ENCODE measurements at regions not wholly inside any gene's neighbourhood (a gene's known extent, or its start where the extent isn't known, plus 50 kb on each side); places are given as distances from the start of the nearest gene placed in this dataset.

DNA sequence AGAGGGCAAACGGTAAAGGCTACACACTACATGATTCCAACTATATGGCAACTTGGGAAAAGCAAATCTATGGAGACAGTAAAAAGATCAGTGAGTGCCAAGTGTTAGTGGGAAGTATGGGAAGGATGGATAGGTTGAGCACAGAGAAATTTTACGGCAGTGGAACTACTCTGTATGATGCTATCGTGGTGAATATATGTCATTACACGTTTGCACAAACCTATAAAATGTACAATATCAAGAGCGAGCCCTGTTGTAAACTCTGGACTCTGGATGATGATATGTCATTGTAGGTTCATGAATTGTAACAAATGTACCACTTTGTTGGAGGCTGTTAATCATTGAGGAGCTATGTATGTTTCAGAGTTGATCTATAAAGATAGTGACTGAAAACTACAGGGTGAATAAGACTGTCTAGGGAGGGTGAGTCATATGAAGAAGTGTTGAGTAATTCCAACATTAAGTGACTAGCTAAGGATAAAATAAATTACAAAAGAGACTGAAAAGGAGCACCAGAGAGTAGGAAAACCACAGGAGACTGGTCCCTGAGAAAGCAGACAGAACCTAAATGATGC lies 349.2 kb upstream of the LMO3 start:
- DNase-seq, result no peak

DNA sequence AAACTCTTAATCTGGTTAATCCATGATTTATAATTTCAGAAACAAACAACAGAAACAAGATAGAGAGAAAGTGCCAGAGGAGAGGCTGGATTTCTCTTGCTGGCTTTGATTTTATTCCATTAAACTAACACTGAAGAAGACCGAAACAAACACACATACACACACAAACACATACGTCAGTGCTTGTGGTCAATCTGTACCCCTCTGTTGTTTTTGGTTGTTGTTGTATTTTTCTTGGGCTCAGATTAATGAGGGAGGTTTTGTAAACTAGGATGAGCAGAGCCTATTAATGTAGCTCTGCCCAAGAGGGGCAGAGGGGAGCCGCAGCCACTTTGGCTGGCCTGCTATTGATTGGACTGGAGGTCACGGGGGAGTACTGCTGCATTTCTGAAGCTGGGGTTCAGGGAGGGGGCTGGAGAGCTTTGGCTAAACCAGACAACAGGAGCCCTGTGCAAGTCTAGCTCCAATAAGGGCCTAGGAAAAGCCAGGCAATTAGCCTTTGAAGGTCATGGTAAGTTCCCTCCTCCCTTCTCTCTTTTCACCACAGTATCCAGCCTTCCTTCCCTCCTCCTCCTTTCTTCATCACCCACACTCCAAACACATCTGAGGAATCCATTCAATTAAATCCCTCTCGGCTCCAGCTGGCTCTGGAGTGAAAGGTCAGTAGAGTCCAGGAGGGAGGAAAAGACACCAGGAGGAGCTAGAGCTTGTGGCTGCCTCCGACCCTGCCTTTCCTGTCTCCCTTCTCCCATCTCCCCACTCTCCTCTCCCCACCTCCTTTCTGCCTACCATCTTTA lies 344.1 kb upstream of the LMO3 start:
- DNase-seq, result no peak

DNA sequence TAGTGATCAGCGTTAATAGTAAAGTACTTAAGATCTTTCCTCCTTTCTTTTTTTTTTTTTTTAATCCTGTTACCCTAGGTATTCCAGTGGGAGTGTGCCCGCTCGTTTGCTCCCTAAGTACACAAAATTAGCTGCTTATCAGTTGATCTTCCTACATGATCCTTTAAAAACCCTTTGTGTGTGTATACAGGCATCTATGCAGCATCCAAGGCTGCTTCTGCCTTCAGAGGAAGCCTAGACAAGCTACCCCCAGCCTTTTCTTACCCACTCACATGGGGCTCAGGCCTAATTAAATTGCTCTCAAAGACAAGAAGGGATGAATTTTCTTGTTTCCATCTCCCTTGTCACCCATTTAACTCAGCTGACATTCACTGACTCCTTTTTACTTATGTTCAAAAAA lies 343.4 kb upstream of the LMO3 start:
- no peak for DNase-seq

DNA sequence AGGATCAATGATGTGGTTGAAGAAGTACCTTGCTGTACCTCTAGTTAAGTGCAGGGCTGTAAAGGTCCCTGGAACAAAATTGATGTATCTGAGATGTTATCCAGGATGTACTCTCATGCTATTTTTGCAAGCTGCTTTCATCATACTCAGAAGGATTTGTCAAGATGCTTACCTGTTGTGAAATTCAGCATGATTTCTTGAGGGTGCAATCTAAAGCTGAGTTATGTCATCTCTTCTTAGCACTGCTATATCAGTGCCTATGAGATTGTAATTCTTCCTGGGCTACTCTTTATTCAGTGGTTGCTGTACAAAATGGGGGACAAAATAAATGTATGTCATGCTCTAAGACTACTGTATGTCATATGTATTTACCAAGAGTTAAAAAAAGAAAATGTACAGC lies 340.7 kb upstream of the LMO3 start:
- DNase-seq, result no peak

DNA sequence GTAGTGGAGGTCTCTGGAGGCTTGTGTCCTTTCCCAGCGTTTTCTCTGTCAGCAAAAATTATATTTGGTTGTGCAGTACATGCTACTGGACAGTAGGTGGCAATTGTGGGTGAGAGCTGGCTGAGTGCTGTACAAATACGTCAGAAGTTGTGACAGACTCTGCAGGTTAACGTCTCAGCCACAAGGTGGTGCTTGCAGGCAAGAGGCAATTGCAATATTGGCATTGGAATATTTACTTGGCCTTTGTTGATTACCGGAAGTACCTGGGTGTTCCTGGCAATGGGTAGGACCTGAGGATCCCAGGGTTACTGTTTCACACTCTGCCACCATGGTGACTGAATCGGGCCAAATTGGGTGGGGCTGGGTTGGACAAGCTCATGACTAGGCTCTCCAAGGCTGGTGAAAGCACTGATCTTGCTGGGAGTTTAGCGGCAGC lies 333.9 kb upstream of the LMO3 start:
- peak; percentile 26 to 57 for DNase-seq

DNA sequence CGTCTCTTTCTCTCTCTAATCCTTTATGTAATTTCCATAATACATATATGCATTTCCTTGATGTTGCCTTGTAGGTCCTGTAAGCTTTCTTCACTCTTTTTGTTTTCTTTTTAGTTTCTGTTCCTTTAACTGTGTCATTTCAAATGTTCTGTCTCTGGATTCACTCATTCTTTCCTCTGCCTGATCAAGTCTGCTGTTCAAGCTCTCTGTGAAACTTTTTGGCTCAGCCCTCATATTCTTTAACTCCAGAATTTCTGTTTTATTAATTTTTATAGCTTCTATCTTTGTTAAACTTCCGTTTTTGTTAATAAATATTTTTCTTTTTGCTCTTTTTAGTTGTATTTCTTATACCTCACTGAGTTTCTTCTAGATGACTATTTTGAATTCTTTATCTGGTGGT lies 321.3 kb upstream of the LMO3 start:
- DNase-seq, result no peak

DNA sequence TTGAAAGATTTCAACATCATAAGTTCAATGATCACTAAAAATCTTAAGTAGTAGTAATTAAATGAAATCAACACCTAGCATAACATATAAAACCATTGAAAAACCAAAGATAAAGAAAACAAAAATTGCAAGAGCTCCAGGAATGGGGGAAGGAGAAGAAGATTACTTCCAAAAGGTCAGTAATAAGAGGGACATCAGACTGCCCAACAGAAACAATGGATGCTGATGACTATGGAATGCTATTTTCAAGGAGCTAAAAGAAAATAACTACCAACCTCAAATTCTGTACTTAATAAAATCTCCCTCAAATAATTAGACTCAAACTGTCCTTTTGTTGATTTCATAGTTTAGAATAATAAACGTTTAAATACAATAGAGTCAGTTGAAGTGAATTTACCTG lies 314.5 kb upstream of the LMO3 start:
- DNase-seq, result no peak

DNA sequence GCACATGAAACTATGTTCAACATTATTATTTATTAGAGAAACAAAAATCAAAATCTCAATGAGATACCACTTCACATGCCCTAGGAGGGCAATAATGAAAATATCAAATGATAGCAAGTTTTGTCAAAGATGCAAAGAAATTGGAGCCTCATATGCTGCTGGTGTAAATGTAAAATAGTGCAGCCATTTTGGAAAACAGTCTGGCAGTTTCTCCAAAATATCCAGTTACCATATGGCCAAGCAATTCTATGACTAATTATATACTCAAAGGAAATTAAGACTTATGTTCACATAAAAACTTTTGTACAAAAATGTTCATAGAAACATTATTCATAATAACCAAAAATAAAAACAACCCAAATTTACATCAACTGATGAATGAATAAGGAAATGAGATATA lies 313.6 kb upstream of the LMO3 start:
- DNase-seq, result no peak

DNA sequence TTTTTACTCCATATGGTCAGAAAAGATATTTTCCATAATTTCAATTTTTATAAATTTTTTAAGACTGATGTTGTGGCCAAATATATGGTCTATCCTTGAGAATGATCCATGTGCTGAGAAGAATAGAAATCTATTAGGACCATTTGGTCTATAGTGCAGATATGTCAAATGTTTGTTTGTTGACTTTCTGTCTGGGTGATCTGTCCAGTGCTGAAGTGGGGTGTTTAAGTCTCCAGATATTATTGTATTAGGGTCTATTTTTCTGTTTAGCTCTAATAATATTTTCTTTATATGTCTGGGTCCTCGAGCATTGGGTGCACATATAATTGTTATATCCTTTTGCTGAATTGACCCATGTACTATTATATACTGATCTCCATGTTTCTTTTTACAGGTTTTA lies 308.9 kb upstream of the LMO3 start:
- DNase-seq, result no peak

DNA sequence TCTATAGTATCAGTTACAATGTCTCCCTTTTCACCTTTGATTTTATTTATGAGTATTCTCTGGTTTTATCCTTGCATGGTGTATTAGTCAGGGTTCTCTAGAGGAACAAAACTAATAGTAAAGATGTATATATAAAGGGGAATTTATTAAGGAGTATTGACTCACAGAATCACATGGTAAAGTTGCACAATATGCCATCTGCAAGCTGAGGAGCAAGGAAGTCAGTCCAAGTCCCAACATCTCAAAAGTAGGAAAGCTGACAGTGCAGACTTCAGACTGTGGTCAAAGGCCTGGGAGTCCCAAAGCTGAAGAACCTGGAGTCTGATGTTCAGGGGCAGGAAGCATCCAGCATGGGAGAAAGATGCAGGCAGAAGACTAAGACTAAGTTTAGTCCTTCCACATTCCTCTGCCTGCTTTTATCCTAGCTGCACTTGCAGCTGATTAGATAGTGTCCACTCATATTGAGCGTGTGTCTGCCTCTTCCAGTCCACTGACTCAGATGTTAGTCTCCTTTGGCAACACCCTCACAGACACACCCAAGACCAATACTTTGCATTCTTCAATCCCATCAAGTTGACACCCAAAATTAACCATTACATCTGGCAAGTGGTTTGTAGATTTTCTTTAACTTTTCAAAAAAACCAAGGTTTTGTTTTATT lies 308.0 kb upstream of the LMO3 start:
- no peak for DNase-seq

DNA sequence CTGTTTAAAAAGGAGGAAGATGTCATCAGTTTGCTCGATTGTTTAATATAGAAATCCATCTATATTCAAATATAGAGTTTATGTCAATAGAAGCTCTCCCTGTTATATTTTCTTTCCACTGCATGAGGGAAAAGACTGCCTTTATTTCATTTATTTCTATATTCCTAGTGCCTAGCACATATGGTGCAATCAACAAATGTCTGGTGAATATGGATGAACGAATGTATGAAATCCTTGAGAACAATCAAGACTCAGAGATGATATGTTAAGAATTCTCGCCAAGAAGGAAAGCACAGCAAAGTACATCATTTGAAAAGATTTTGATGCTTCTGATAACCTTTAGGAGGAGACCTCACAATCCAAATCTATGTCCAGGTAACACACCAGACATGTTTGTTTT lies 296.0 kb upstream of the LMO3 start:
- no peak for DNase-seq

DNA sequence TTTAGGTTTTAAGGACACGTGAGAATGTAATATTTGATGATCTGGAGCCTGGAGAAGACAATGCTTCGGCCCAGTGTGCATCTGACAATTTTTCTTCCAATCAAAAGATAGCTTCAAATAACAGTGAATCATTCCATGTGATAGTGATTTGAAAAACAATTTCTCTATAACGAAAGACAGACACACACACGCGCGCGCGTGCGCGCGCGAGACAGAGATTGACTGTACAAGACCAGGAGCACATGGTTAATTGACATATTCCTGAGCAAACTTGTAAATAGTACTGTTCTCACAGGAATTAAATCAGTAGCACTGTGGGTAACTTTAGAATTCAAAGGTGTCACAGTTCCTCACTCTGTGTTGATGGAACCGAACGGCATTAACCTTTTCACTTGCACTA lies 287.5 kb upstream of the LMO3 start:
- no peak for DNase-seq

DNA sequence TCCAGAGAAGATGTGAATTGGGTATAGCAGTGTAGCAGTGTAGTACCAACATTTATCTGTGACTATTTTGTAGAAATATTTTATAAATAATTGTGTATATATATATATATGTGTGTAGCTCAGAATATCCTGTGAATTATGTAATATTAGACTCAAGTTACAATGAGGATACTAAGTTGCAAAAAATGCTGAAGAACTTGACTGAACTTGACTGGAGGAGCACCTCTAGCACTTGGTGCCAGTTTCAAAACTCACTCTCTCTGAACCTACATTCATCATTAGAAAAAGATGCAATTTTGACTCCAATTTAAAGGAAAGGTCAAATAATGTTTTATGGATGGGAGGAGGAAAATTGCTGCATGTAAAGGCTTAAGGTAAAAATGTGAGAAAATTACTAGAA lies 285.7 kb upstream of the LMO3 start:
- no peak for DNase-seq

DNA sequence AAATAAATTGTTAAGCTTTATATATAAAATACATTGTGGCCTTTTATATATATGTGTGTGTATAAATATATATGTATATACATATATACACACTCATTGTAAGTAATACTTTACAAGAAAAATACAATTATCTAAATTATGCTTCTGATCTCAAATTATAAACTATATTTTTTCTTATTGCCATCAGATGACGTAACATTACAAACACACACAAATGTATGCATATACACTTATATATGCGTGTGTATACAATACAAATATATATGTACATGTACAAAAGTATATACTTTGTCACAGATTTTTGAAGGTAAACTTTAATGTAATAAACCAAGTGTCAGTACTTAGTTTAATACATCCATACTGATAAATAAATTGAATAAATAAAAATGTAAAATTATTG lies 278.9 kb upstream of the LMO3 start:
- no peak for DNase-seq

DNA sequence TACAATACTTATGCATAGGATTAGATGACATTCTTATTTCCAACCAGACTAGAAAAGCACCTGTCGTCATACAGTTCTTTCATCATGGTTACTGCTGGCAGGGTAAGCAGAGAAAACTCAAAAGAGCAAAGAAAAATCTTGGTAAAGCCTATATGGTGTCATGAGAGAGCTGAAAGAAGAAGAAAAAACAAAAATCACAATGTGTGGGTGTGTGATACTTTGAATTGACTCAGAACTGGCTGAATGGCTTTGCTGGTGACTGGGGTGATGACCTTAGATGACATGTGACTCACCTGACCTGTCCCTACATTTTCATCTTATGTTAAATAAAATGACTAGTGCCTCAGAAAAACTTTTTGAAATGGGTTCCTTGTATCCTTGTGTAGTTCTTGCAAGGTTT lies 278.1 kb upstream of the LMO3 start:
- DNase-seq, result no peak

DNA sequence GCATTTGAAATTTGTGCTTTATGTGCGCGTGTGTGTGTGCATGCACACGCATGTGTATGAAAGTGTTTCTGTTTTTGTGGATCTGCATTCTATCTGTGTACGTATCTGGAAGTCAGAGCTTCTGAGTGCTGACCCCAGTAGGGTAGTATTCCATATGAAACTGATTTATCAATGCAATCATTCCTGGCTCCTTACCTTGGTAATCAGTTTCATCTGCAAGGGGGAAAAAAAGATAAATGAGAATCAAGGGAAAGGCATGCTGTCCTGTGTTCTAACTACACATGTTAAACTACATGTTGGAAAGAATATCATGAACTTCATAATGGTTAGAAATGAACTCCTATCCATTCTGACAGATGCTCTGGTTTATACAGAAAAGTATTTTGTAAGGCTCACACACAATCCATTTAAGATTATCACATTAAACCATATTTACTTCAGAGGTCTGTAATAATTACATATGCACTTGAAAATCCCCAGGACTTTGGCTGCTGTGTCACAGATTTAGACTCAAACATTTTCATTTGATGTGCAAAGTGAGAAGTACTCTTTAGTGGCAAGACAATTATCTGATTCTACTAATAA lies 276.1 kb upstream of the LMO3 start:
- DNase-seq, result no peak

DNA sequence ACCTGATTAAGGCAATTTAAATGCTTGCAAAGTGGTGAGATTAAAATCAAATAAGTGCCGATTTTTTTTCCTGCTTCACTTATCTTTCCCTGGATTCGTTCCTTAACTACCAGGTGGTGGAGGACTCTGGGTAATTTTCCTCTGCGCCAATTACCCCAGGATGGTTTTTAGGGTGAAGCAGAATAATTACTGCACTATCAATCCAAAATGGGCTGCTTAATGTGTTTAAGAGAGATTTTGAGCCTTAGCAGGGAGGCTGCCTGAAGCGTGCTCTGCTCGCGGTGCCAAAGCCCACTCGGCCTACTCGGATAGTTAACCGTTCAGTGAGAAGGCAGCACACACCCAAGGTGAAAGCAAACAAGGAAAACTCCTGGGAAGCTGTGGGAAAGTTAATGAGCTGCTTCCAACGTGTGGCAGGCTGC lies 274.9 kb upstream of the LMO3 start:
- no peak for DNase-seq

DNA sequence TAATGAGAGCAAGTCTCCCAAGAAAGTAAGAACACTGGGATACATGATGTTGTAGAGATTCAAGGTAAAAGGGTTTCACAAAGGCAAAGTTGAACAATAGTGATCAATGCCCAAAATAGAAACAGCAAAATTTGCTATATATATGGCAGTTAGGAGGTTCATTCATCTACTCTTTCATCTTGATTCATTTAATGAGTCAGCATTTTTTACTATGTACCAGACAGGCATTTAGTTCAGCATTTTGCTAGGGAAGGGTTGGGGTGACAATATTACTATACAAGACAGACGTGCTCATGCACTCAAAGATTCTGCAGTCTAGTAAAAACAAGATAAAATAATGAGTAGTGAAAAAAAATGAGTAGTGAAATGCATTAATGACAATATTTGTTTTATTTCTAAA lies 264.9 kb upstream of the LMO3 start:
- DNase-seq, result no peak

DNA sequence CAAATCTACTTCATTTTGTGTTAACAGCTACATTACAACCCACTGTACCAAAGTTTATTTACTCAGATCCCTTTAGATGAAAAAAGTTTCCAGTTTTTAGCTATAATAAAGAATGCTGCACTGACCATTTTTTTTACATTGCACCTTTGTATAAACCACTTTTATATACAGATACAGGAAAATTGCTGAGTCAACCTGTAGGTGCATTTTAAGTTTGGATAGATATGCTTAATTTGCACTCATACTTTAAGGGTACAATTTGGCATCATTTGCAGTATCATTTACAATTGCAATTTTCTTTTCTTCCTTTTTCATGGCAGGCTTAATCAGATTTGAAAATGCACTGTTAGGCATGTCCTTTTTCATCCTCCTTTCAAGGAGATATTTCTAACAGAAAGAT lies 257.8 kb upstream of the LMO3 start:
- DNase-seq, result no peak

DNA sequence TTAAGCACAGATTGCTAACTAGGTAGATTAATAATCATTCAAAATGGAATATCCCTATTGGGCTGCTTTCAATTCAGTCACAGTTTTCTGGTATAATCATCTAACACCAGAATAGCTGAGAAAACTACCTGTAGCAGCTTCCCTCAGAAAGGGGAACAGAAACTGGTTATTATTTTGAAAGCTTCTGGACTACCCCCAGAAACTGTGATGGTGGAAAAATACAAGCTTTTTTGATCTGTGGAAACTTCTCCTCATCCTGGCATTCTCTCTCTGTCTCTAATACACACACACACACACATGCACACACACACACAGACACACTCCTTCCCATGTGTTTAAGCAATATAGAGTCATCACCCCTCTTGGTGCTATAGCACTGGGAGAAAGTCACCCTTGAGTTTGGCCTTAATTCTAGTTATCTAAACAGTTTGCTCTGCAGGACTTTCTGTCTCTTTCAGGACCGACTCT lies 251.5 kb upstream of the LMO3 start:
- no peak for DNase-seq

DNA sequence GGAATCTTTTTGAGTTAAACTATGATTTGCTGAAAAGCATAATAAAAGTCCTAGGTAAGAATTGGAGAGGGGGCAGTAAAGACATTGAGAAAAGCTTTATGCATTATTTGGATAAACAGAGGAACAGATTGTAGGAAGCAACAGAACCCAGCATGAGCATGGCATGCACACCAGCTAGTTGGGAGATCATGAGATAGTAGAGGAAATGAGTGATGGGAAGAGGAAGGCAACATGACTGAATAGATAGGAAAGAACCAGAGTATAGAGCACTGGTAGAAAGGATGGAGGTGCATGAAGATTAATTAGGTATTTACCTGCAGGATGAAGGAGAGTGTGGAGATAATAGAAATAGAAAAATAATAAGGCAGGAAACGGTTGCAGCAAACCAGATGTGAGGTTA lies 248.5 kb upstream of the LMO3 start:
- DNase-seq, result no peak

DNA sequence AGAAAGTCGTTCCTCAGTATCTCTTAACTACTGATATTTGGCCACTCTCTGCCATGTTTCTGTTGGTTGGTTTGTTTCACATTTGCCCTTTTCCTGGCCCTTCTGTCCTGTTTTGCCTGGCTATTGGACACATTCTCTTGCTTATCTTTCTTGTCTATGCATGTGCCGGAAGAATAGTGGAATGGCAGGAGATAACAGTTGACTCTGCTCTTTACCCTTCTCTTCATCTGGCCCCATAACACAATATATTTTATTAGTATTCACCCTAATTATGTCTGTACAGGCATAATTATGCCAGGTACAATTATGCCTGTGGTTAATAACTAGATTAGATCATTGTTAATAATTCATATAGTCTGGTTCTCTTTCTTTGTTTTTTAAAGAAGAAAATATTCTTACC lies 243.5 kb upstream of the LMO3 start:
- no peak for DNase-seq

DNA sequence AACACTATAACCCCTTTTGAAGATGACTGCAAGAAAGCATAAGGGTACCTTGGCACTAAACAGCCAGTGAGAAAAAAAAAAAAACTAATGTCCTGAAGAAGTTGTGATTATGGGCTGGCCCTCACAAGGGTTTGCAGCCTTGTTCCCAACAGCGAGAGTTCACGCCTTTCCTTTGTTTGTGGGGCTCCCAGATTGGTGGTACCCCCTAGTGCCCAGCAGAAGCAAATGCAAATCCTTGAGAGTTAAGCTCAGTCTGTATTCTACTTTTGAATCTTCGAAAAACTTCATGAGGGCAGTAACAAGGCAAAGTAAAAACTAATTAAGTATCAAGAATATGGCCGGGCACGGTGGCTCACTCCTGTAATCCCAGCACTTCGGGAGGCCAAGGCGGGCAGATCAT lies 238.9 kb upstream of the LMO3 start:
- DNase-seq, result no peak

Measured in inflammatory macrophage (primary cell).